SK-N-SH (cell line): ENCODE measurements at regions not wholly inside any gene's neighbourhood (a gene's known extent, or its start where the extent isn't known, plus 50 kb on each side); places are given as distances from the start of the nearest gene placed in this dataset.

ENCODE experiments used
- CTCF ChIA-PET: fragments of 300-600, 350-600 bp; formaldehyde crosslinking; extraction: SDS; loops from one replicate; lab custom pipeline; 2021; lab: Yijun Ruan, JAX
- POLR2A ChIA-PET: fragments of 350-600 bp; sonication (Branson Sonifier 250); formaldehyde crosslinking; extraction: SDS; loops from one replicate; lab custom pipeline; 2020; ENCODE audit warnings: antibody characterized with exemption, inconsistent platforms; lab: Yijun Ruan, JAX
- DNase-seq: peaks from one replicate; pipeline ENCODE4 v3.0.0; 2012
- H2AFZ ChIP-seq: fragments of 200-600 bp; sonication (generic); 2 replicates; pipeline ENCODE4 v1.8.1; 2016; ENCODE audit warnings: antibody characterized with exemption, mild to moderate bottlenecking, low read depth
- H3F3A ChIP-seq: fragments of 200-600 bp; sonication (generic); replicated peaks from 2 replicates; pipeline ENCODE3; 2016; ENCODE audit warnings: antibody characterized with exemption, mild to moderate bottlenecking; ENCODE audit not compliant: insufficient read depth
- H3K27ac ChIP-seq, 2 experiments: fragments of 200-500 bp in 1 of 2; fragments of 200-600 bp in 1 of 2; sonication (Bioruptor generic) in 1 of 2; sonication (generic), shearing (Covaris generic) in 1 of 2; 2 replicates each; pipeline versions ENCODE4 v1.5.1 to v1.6.1; 2014 to 2016; ENCODE audit warnings: low read depth in 2 of 2, inconsistent platforms in 1 of 2, low read length in 1 of 2, mild to moderate bottlenecking in 1 of 2, mixed read lengths in 1 of 2
- H3K27me3 ChIP-seq: fragments of 200-600 bp; sonication (generic), shearing (Covaris generic); 2 replicates; pipeline ENCODE4 v1.6.1; 2016; ENCODE audit warnings: mixed run types; ENCODE audit not compliant: insufficient read depth
- H3K36me3 ChIP-seq, 2 experiments: fragments of 200-500 bp in 1 of 2; fragments of 200-600 bp in 1 of 2; sonication (Bioruptor generic) in 1 of 2; sonication (generic) in 1 of 2; replicated peaks in 1 of 2; 2 replicates each; pipeline versions ENCODE3 to v1.5.1; 2014 to 2016; ENCODE audit warnings: low read length in 1 of 2, mild to moderate bottlenecking in 1 of 2; ENCODE audit not compliant: insufficient read depth in 2 of 2, control insufficient read depth in 1 of 2
- H3K4me1 ChIP-seq, 2 experiments: fragments of 200-500 bp in 1 of 2; fragments of 200-600 bp in 1 of 2; sonication (Bioruptor generic) in 1 of 2; sonication (generic), shearing (Covaris generic) in 1 of 2; 2 replicates each; pipeline versions ENCODE4 v1.5.1 to v1.6.1; 2014 to 2016; ENCODE audit warnings: low read depth in 1 of 2, low read length in 1 of 2, mixed run types in 1 of 2; ENCODE audit not compliant: insufficient read depth in 2 of 2, control insufficient read depth in 1 of 2
- H3K4me2 ChIP-seq: fragments of 200-600 bp; sonication (generic), shearing (Covaris generic); 2 replicates; pipeline ENCODE4 v1.6.1; 2017; ENCODE audit warnings: mixed run types
- H3K4me3 ChIP-seq, 2 experiments: fragments of 200-500 bp in 1 of 2; fragments of 200-600 bp in 1 of 2; sonication (Bioruptor generic) in 1 of 2; sonication (generic), shearing (Covaris generic) in 1 of 2; 2 replicates each; pipeline versions ENCODE4 v1.5.1 to v1.8.1; 2014 to 2016; ENCODE audit warnings: low read depth in 2 of 2, inconsistent platforms in 1 of 2, low read length in 1 of 2, mild to moderate bottlenecking in 1 of 2, mixed read lengths in 1 of 2, moderate library complexity in 1 of 2
- H3K79me2 ChIP-seq: fragments of 200-600 bp; sonication (generic); 2 replicates; pipeline ENCODE4 v1.8.1; 2017; ENCODE audit warnings: mild to moderate bottlenecking; ENCODE audit not compliant: insufficient read depth
- H3K9ac ChIP-seq: fragments of 200-600 bp; sonication (generic); 2 replicates; pipeline ENCODE4 v1.6.1; 2017; ENCODE audit warnings: mixed run types
- H3K9me2 ChIP-seq: fragments of 200-600 bp; sonication (generic); 2 replicates; pipeline ENCODE4 v1.6.1; 2017; ENCODE audit warnings: mixed run types
- H3K9me3 ChIP-seq: fragments of 200-600 bp; sonication (generic); 2 replicates; pipeline ENCODE4 v1.6.1; 2017; ENCODE audit warnings: mixed run types, mild to moderate bottlenecking, moderate library complexity
- H4K20me1 ChIP-seq: fragments of 200-600 bp; sonication (generic); 2 replicates; pipeline ENCODE4 v1.6.1; 2017; ENCODE audit warnings: mild to moderate bottlenecking, mixed run types; ENCODE audit not compliant: insufficient read depth
- CHD2 ChIP-seq: fragments of 150-350 bp; IDR thresholded peaks from 2 replicates; pipeline ENCODE4 v1.6.1; 2018; ENCODE audit warnings: low read length; ENCODE audit not compliant: partially characterized antibody
- CTCF ChIP-seq: fragments of 200-600 bp; sonication (generic); IDR thresholded peaks from 2 replicates; pipeline ENCODE4 v1.6.1; 2017; ENCODE audit warnings: antibody characterized with exemption, mild to moderate bottlenecking, moderate library complexity
- FOSL2 ChIP-seq: IDR thresholded peaks from 2 replicates; pipeline ENCODE4 v1.4.0; 2012; ENCODE audit warnings: low read depth, mild to moderate bottlenecking, moderate library complexity, borderline replicate concordance
- GATA2 ChIP-seq: sonication (generic); formaldehyde crosslinking; IDR thresholded peaks from 2 replicates; pipeline ENCODE4 v1.5.0; 2020; ENCODE audit warnings: mild to moderate bottlenecking, missing genetic modification reagents
- JUND ChIP-seq: IDR thresholded peaks from 2 replicates; pipeline ENCODE4 v1.4.0; 2012
- MXI1 ChIP-seq: IDR thresholded peaks from 2 replicates; pipeline ENCODE4 v1.6.1; 2012; ENCODE audit warnings: mild to moderate bottlenecking, low read depth, low read length, improper control_type of control experiment
- NRF1 ChIP-seq: IDR thresholded peaks from 2 replicates; pipeline ENCODE4 v1.6.1; 2012; ENCODE audit warnings: low read depth, mild to moderate bottlenecking, low read length
- POLR2AphosphoS5 ChIP-seq: IDR thresholded peaks from 2 replicates; pipeline ENCODE4 v1.6.1; 2012; ENCODE audit warnings: low read depth, low read length
- RCOR1 ChIP-seq: fragments of 150-350 bp; IDR thresholded peaks from 2 replicates; pipeline ENCODE4 v1.6.1; 2017; ENCODE audit warnings: antibody characterized with exemption, low read length
- REST ChIP-seq: IDR thresholded peaks from 2 replicates; pipeline ENCODE4 v1.6.1; 2012; ENCODE audit warnings: mild to moderate bottlenecking, low read depth, low read length, moderate library complexity
- RFX5 ChIP-seq: IDR thresholded peaks from 2 replicates; pipeline ENCODE4 v1.6.1; 2012; ENCODE audit warnings: mild to moderate bottlenecking, improper control_type of control experiment, low read length
- SIN3A ChIP-seq: IDR thresholded peaks from 2 replicates; pipeline ENCODE4 v1.6.1; 2012; ENCODE audit warnings: low read depth, mild to moderate bottlenecking, low read length, moderate library complexity, borderline replicate concordance
- TEAD4 ChIP-seq: IDR thresholded peaks from 2 replicates; pipeline ENCODE4 v1.4.0; 2012; ENCODE audit warnings: mild to moderate bottlenecking, borderline replicate concordance; ENCODE audit not compliant: insufficient read depth
- WGBS: methylation state at CpG from one replicate; pipeline ENCODE4 v1.1.6; 2017; ENCODE audit warnings: low lambda C conversion rate; 5-methylcytosine and 5-hydroxymethylcytosine counted together
- TF ChIP-seq, protein P1 (sequence below): fragments of 150-350 bp; IDR thresholded peaks from 2 replicates; pipeline ENCODE4 v1.6.1; 2017; ENCODE audit warnings: antibody characterized with exemption, low read length, low read depth, borderline replicate concordance

- WGBS = 100% methylated on average over 2 of the region's 2 CpGs
- no peak overlapping the region for H3K27ac ChIP-seq
- H3K27me3 ChIP-seq = no peaks in the 10 kb centered on the region
- H4K20me1 ChIP-seq = no peaks in the 10 kb centered on the region
- H3K9ac ChIP-seq = no peak overlapping the region
- no peaks in the 10 kb centered on the region for H3K9me2 ChIP-seq
- no peaks in the 10 kb centered on the region for H3F3A ChIP-seq
- TF ChIP-seq POLR2AphosphoS5 = no peak
- 0 out of 2 replicates have a peak, but pooled peaks have one; percentile 9 for TF ChIP-seq CTCF
- ChIA-PET CTCF (interaction anchor here (1.0 to 1.7 kb wide), 3 partner anchors 9 to 13 kb away, joined by 3 to 5 read pairs (median 5); no protein-coding TSS in a partner anchor), POLR2A (no interaction called here)
- H3K36me3 ChIP-seq = no peaks in the 10 kb centered on the region
- H3K9me3 ChIP-seq = no peaks in the 10 kb centered on the region
- DNase-seq = no peak
- no peak overlapping the region for H3K4me3 ChIP-seq
- no peaks in the 10 kb centered on the region for H3K79me2 ChIP-seq
- H3K4me2 ChIP-seq = no peak overlapping the region
- H3K4me1 ChIP-seq = no peaks in the 10 kb centered on the region
- H2AFZ ChIP-seq = no peak overlapping the region
Observed at GRCh38 chr3:55272031-55272645, 215.0 kb downstream of the WNT5A start.

DNA sequence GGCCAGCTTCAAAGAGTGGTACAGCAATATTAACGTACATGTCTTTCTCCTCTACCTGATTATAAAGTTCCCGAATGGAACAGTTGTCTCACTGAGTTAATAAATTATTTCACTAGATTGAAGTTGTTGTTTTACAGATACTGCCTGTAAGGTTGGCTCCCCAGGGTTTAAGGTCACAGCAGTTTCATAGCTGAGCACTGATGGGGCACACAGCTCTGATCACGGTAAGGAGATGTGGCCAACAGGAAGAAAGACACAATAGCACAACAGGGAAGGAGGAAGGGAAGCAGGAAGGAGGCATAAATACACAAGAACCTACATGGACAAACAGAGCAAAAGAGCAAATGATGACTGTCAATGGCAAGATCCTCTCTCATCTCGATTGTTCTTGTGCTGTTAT, 215.6 kb downstream of the WNT5A start:
- H2AFZ ChIP-seq = no peak overlapping the region
- H4K20me1 ChIP-seq = no peaks in the 10 kb centered on the region
- H3K9me3 ChIP-seq = no peaks in the 10 kb centered on the region
- no peaks in the 10 kb centered on the region for H3F3A ChIP-seq
- H3K4me2 ChIP-seq = no peak overlapping the region
- H3K36me3 ChIP-seq = no peaks in the 10 kb centered on the region
- H3K4me1 ChIP-seq = no peaks in the 10 kb centered on the region; a peak in 1 of 4 replicates
- no peaks in the 10 kb centered on the region for H3K27me3 ChIP-seq
- DNase-seq = no peak
- H3K9ac ChIP-seq = no peak overlapping the region
- ChIA-PET CTCF (interaction anchor here (1.4 kb wide), 1 partner anchor 12 kb away, joined by 5 read pairs; no protein-coding TSS in a partner anchor), POLR2A (no interaction called here)
- H3K4me3 ChIP-seq = no peak overlapping the region
- 58% methylated on average over 4 of the region's 4 CpGs for WGBS
- no peaks in the 10 kb centered on the region for H3K79me2 ChIP-seq
- H3K27ac ChIP-seq = no peak overlapping the region
- H3K9me2 ChIP-seq = no peaks in the 10 kb centered on the region
- TF ChIP-seq RFX5 (no peak), CHD2 (no peak), JUND (no peak)

- Histone ChIP-seq H3K9me2 (no peaks in the 10 kb centered on the region), H3K27ac (no peak overlapping the region), H4K20me1 (no peaks in the 10 kb centered on the region), H3F3A (no peaks in the 10 kb centered on the region), H3K9ac (no peak overlapping the region), H3K79me2 (no peaks in the 10 kb centered on the region), H3K4me2 (no peak overlapping the region), H3K27me3 (no peaks in the 10 kb centered on the region), H3K4me1 (no peaks in the 10 kb centered on the region; a peak in 1 of 4 replicates), H2AFZ (no peak overlapping the region), H3K9me3 (no peaks in the 10 kb centered on the region), H3K4me3 (no peak overlapping the region), H3K36me3 (no peaks in the 10 kb centered on the region)
- CTCF ChIA-PET = no interaction called here
- POLR2A ChIA-PET = no interaction called here
- no peak for DNase-seq
- TF ChIP-seq, protein P1, sequence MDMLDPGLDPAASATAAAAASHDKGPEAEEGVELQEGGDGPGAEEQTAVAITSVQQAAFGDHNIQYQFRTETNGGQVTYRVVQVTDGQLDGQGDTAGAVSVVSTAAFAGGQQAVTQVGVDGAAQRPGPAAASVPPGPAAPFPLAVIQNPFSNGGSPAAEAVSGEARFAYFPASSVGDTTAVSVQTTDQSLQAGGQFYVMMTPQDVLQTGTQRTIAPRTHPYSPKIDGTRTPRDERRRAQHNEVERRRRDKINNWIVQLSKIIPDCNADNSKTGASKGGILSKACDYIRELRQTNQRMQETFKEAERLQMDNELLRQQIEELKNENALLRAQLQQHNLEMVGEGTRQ = no peak
- TF ChIP-seq POLR2AphosphoS5 = no peak
- no peak for TF ChIP-seq TEAD4
- no peak for TF ChIP-seq RCOR1
- TF ChIP-seq REST = no peak
- TF ChIP-seq NRF1 = no peak
- TF ChIP-seq GATA2 (CRISPR knock-in tag) = no peak
- TF ChIP-seq CHD2 = no peak
- no peak for TF ChIP-seq MXI1
- TF ChIP-seq FOSL2 = no peak
- TF ChIP-seq SIN3A = no peak
- TF ChIP-seq RFX5 = no peak
- WGBS = 48% methylated on average over 3 of the region's 3 CpGs
Observed at GRCh38 chr3:55270976-55271375, 216.1 kb downstream of the WNT5A start.
